HG03060 (cell line): ENCODE measurements at regions not wholly inside any gene's neighbourhood (a gene's known extent, or its start where the extent isn't known, plus 50 kb on each side); places are given as distances from the start of the nearest gene placed in this dataset.

ENCODE experiments used
- ATAC-seq: cut with Tn5 transposase; IDR thresholded peaks from one replicate; pipeline ENCODE4 v1.9.1; 2021; ENCODE audit warnings: low read depth, moderate number of reproducible peaks; ENCODE audit not compliant: unreplicated experiment

DNA sequence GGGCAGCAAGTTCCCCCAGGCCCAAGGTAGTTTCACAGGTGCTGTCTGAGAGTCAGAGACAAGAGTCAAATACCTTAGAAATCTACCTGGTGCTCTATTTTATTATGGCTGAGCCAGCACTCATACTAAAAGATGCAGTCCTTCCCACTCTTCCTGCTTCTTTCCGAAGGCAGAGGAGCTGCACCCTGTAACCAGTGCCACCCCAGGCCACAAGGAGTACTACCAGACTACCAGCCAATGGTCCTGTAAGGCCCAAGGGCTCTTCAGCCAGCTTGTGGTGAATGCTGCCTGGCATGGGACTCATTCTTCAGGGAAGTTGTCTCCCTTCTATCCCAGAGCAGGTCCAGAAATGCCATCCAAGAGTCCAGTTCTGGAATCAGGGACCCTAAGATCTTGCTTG, 203.8 kb upstream of the DUSP10 start:
- no peak for ATAC-seq

- ATAC-seq, result no peak
These were observed 202.5 kb upstream of the DUSP10 start for GRCh38 chr1:221944247-221944870.

GRCh38 chr1:221940631-221941030, 198.7 kb upstream of the DUSP10 start:
- ATAC-seq, result no peak

- peak; percentile 71 for ATAC-seq
These were observed 197.7 kb upstream of the DUSP10 start for GRCh38 chr1:221939607-221940006.

GRCh38 chr1:221937155-221937953, 195.5 kb upstream of the DUSP10 start:
- ATAC-seq, result peak; percentile 28

GRCh38 chr1:221933814-221934213, 191.9 kb upstream of the DUSP10 start:
- no peak for ATAC-seq

DNA sequence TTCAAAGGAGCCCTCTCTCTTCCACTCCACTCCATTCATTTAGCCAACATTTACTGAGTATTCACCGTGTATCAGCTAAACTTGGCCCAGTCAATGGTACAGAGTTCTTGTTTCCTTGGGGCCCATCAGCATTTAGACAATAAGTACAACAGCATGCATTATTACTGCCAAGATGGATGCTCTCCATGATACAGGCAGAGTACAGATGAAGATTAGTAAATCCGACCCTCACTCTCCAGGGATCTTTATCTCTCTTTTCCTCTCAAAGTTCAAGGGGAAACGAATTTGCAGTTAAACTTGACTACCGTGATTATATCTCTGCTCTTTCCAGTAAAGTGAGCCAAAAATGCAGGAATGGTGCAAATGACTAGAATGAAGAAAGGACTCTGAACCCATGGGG, 184.6 kb upstream of the DUSP10 start:
- ATAC-seq, result no peak

- ATAC-seq, result no peak
These were observed 184.1 kb upstream of the DUSP10 start for GRCh38 chr1:221925947-221926346.

DNA sequence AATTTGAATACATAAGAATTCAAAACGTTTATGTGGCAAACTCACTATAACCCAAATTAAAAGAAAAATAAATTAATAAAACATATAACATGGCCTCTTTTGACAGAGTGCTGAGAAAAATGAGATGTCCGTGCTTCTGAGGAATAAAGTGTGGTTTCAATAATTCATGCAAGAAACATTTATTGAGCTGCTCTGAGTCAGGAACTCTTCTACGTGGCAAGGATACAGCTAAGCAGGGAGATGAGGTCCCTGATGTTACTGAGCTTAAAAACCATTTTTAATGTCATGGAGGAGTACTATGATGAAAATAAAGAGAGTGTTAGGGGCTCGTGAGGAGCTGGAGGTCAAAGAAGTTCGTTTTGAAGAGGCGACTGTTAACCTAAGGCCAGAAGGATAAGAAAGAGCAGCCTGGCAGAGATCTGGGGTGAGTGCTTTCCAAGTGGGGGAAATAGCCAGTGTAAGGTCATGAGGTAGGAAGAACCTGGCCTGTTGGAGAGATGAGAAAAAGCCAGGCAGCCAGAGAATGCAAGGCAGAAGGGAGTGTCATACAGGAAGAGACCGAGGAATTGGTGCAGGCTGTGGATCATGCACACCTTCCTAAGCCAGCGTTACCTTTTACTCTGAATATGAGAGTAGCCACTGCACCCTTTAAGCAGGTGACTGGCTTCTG, 182.2 kb upstream of the DUSP10 start:
- no peak for ATAC-seq

- ATAC-seq, result no peak
These were observed 180.0 kb upstream of the DUSP10 start for GRCh38 chr1:221921936-221922335.

DNA sequence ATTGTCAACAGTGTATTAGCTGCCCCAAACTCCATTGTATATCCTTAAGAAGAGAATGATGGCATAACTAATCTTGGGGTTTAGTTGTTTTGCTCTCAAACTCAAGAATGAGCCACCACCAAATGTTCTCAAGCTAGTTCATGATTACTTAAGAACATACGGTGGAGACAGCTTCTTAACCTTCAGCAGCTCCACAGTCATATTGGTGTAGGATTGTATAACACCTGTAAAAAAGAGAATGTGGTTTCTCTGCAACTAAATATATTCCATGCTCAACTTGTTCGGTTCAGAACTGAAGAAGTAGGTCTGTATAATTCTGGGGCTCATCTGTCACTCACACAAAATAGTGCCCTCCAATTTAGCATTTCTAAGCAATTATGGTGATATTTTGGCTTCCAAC, 177.9 kb upstream of the DUSP10 start:
- no peak for ATAC-seq

GRCh38 chr1:221919341-221919740, 177.5 kb upstream of the DUSP10 start:
- no peak for ATAC-seq

GRCh38 chr1:221916176-221916575, 174.3 kb upstream of the DUSP10 start:
- ATAC-seq, result no peak

- ATAC-seq, result no peak
These were observed 173.9 kb upstream of the DUSP10 start for GRCh38 chr1:221915764-221916163.

- no peak for ATAC-seq
These were observed 171.5 kb upstream of the DUSP10 start for GRCh38 chr1:221913351-221913892.

DNA sequence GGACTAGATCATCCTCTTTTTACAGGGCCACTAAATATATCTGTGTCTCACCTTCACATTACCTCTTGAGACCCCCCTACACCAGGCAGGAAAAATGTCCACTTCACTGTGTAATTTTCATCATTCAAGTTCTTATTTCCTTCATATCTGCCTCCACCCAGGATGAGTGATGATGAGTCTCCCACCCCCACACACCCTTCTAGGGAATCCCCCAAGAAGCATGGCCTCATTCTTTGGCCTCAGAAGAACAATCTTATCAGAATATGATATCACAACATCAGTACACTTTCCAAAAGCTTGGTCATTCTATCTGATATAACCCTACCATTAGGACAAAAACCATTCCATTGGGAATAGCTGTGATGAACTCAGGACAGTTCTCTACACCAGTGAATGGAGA, 170.3 kb upstream of the DUSP10 start:
- ATAC-seq, result no peak

GRCh38 chr1:221911714-221912113, 169.8 kb upstream of the DUSP10 start:
- no peak for ATAC-seq

- no peak for ATAC-seq
These were observed 168.3 kb upstream of the DUSP10 start for GRCh38 chr1:221910222-221910621.

DNA sequence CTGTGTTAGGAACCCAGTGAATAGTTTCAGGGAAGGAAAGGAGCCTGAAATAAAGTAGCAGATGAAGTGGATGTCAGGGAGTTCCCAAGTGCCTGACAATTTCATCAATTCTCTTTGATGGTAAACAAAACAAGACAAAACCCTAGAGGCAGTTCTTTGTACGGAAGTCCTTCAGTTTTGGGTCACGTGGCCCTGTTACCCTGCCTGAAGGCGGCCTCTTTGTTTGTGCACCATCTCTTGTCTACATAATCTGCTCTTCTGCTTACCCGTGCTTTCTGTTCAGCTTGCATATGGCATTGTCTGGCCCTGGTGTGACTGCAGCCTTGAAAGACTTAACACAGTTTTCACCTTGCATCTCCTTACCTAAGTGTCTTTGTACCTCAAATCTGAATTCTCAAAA, 166.7 kb upstream of the DUSP10 start:
- ATAC-seq, result no peak

- ATAC-seq, result no peak
These were observed 165.5 kb upstream of the DUSP10 start for GRCh38 chr1:221907166-221907932.

DNA sequence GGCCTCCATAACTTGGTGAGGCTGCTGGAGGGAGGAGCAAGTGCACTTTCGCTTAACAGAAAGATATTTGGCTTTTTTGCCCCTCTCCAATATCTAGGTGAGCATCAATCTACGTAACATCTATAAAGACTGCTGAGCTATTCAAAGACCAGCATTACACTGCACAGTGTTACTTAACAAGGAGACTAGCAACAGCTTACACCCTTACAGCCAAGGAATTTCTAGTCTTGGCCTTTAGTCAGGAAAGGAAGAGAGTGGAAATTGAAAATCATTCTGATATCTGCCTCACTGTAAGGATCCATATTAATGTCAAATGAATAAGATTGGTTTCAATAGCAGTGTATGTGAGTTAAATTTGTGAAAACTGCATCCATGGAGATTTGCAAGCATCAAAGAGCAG, 163.9 kb upstream of the DUSP10 start:
- no peak for ATAC-seq
